ENCODE measurements at regions not wholly inside any gene's neighbourhood (a gene's known extent, or its start where the extent isn't known, plus 50 kb on each side); places are given as distances from the start of the nearest gene placed in this dataset.

GRCh38 chr11:93074352-93074751, 104.9 kb downstream of the MTNR1B start:
- no peak for DNase-seq (ENCODE audit: low read depth in 2 of 3, low spot score in 2 of 3)

GRCh38 chr11:93075782-93076181, 106.3 kb downstream of the MTNR1B start:
- DNase-seq (ENCODE audit: low read depth in 2 of 3, low spot score in 2 of 3), result no peak

- DNase-seq (ENCODE audit: low read depth in 2 of 3, low spot score in 2 of 3), result no peak
Measured at GRCh38 chr11:93080146-93080759, 110.8 kb downstream of the MTNR1B start.

GRCh38 chr11:93081694-93082093, 112.2 kb downstream of the MTNR1B start:
- no peak for DNase-seq (ENCODE audit: low read depth in 2 of 3, low spot score in 2 of 3)

DNA sequence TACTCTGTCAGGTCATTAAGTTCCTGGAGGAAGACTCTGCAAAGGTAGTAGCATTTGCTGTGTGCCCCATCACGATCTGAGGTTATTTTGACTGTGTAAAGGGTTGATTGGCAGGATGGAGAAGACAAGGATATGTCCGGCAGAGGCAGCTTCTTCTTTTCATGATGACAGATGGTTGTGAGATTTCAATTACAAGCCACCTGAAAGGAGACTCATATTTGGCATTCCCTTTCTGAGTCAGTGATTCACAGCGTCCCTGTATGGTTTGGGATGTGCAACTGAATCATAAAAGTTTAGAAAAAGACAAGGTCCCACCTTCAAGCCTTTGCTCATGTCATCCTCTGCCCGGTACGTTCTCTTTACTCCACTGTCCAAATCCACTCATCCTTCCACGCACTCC, 113.4 kb downstream of the MTNR1B start:
- DNase-seq (ENCODE audit: low read depth in 2 of 3, low spot score in 2 of 3), result no peak

- DNase-seq (ENCODE audit: low read depth in 2 of 3, low spot score in 2 of 3), result no peak
Measured at GRCh38 chr11:93084727-93085505, 112.9 kb downstream of the SLC36A4 start.

GRCh38 chr11:93089474-93090102, 108.2 kb downstream of the SLC36A4 start:
- peak in 1 of 3 donors; percentile 20 for DNase-seq (ENCODE audit: low read depth in 2 of 3, low spot score in 2 of 3)

Data from hematopoietic multipotent progenitor cell (in vitro differentiated cells).